Testis (tissue), 2 donors: ENCODE measurements at regions not wholly inside any gene's neighbourhood (a gene's known extent, or its start where the extent isn't known, plus 50 kb on each side); places are given as distances from the start of the nearest gene placed in this dataset.

Source experiments
- CTCF ChIP-seq, 3 experiments: fragments of 450-650 bp in 2 of 3; fragments of 200-600 bp in 1 of 3; sonication (generic) in 1 of 3; IDR thresholded peaks; one replicate each; pipeline ENCODE4 v1.5.1; 2016 to 2019; ENCODE audit warnings: antibody characterized with exemption in 3 of 3, mild to moderate bottlenecking in 2 of 3, moderate library complexity in 1 of 3
- POLR2A ChIP-seq: fragments of 450-650 bp; IDR thresholded peaks from one replicate; pipeline ENCODE4 v1.6.1; 2017; ENCODE audit warnings: antibody characterized with exemption, mild to moderate bottlenecking, moderate library complexity

- TF ChIP-seq CTCF (IDR thresholded peaks at IDR 0.05): no peak
- no peak for TF ChIP-seq POLR2A
Measured at GRCh38 chr2:59590798-59591197, 962.7 kb downstream of the BCL11A start.
